ENCODE measurements at regions not wholly inside any gene's neighbourhood (a gene's known extent, or its start where the extent isn't known, plus 50 kb on each side); places are given as distances from the start of the nearest gene placed in this dataset.
"Not testable (repeated sequence)": the region's sequence is repeated elsewhere in the genome, so short reads cannot be mapped to it uniquely, and the experiment has no call there.

GRCh38 chr12:46071769-46072624 lies 81.6 kb upstream of the SCAF11 start:
- no peaks in the 10 kb centered on the region for H3K9me3 ChIP-seq (ENCODE audit: low read depth, low read length)
- H3K27ac ChIP-seq: 0 out of 2 replicates have a peak overlapping the region, but pooled peaks have one; percentile 3
- DNase-seq (ENCODE audit: low read depth, low spot score): peak; percentile 66
- TF ChIP-seq EZH2 (IDR thresholded peaks at IDR 0.05) (no peak), POLR2AphosphoS5 (IDR thresholded peaks at IDR 0.05; ENCODE audit: borderline replicate concordance, low read depth, low read length) (no peak), FOXP2 (optimal IDR thresholded peaks at IDR 0.05; ENCODE audit: control extremely low read depth, extremely low read length, insufficient read depth) (no peak)
- H3K36me3 ChIP-seq (ENCODE audit: insufficient read depth, low read length): no peaks in the 10 kb centered on the region
- H3K9ac ChIP-seq (ENCODE audit: insufficient read length): no peak overlapping the region
- no peak overlapping the region for H3K4me3 ChIP-seq

- no peak overlapping the region for H3K27ac ChIP-seq
- no peaks in the 10 kb centered on the region for H3K36me3 ChIP-seq (ENCODE audit: insufficient read depth, low read length)
- H3K9ac ChIP-seq (ENCODE audit: insufficient read length): no peak overlapping the region
- DNase-seq (ENCODE audit: low read depth, low spot score): no peak
- no peaks in the 10 kb centered on the region for H3K9me3 ChIP-seq (ENCODE audit: low read depth, low read length)
- no peak for TF ChIP-seq EZH2 (IDR thresholded peaks at IDR 0.05)
- no peak for TF ChIP-seq FOXP2 (optimal IDR thresholded peaks at IDR 0.05; ENCODE audit: control extremely low read depth, extremely low read length, insufficient read depth)
- TF ChIP-seq POLR2AphosphoS5 (IDR thresholded peaks at IDR 0.05; ENCODE audit: borderline replicate concordance, low read depth, low read length): no peak
- H3K4me3 ChIP-seq: no peak overlapping the region
Observed at GRCh38 chr12:46071335-46071734, 81.0 kb upstream of the SCAF11 start.

GRCh38 chr12:46067094-46067493 lies 76.7 kb upstream of the SCAF11 start:
- TF ChIP-seq EZH2 (IDR thresholded peaks at IDR 0.05): no peak
- TF ChIP-seq FOXP2 (optimal IDR thresholded peaks at IDR 0.05; ENCODE audit: control extremely low read depth, extremely low read length, insufficient read depth): no peak
- TF ChIP-seq POLR2AphosphoS5 (IDR thresholded peaks at IDR 0.05; ENCODE audit: borderline replicate concordance, low read depth, low read length): no peak
- Histone ChIP-seq H3K9me3 (ENCODE audit: low read depth, low read length) (no peaks in the 10 kb centered on the region), H3K4me3 (no peak overlapping the region), H3K9ac (ENCODE audit: insufficient read length) (no peak overlapping the region), H3K27ac (no peak overlapping the region), H3K36me3 (ENCODE audit: insufficient read depth, low read length) (no peaks in the 10 kb centered on the region)
- DNase-seq (ENCODE audit: low read depth, low spot score): no peak

- DNase-seq (ENCODE audit: low read depth, low spot score): no peak
- no peaks in the 10 kb centered on the region for H3K36me3 ChIP-seq (ENCODE audit: insufficient read depth, low read length)
- no peak overlapping the region for H3K9ac ChIP-seq (ENCODE audit: insufficient read length)
- no peaks in the 10 kb centered on the region for H3K9me3 ChIP-seq (ENCODE audit: low read depth, low read length)
- H3K4me3 ChIP-seq: no peak overlapping the region
- TF ChIP-seq EZH2 (IDR thresholded peaks at IDR 0.05): no peak
- no peak for TF ChIP-seq POLR2AphosphoS5 (IDR thresholded peaks at IDR 0.05; ENCODE audit: borderline replicate concordance, low read depth, low read length)
- TF ChIP-seq FOXP2 (optimal IDR thresholded peaks at IDR 0.05; ENCODE audit: control extremely low read depth, extremely low read length, insufficient read depth): no peak
- H3K27ac ChIP-seq: no peak overlapping the region
Observed at GRCh38 chr12:46065412-46066166, 75.2 kb upstream of the SCAF11 start.

- H3K27ac ChIP-seq: no peak overlapping the region
Observed at GRCh38 chr12:46064548-46064947, 74.2 kb upstream of the SCAF11 start.

GRCh38 chr12:46058697-46059096 lies 68.3 kb upstream of the SCAF11 start:
- not testable (repeated sequence) for H3K36me3 ChIP-seq (ENCODE audit: insufficient read depth, low read length); H3K27ac ChIP-seq; H3K9me3 ChIP-seq (ENCODE audit: low read depth, low read length); H3K9ac ChIP-seq (ENCODE audit: insufficient read length); DNase-seq (ENCODE audit: low read depth, low spot score); H3K4me3 ChIP-seq

More at GRCh38 chr12:46064548-46064947, 74.2 kb upstream of the SCAF11 start:
- H3K9ac ChIP-seq (ENCODE audit: insufficient read length): no peak overlapping the region
- no peaks in the 10 kb centered on the region for H3K36me3 ChIP-seq (ENCODE audit: insufficient read depth, low read length)
- H3K4me3 ChIP-seq: no peak overlapping the region
- 0 out of 2 replicates have a peak, but pooled peaks cover 2% of the 10 kb centered on the region for H3K9me3 ChIP-seq (ENCODE audit: low read depth, low read length)
- DNase-seq (ENCODE audit: low read depth, low spot score): no peak
- TF ChIP-seq EZH2 (IDR thresholded peaks at IDR 0.05) (no peak), POLR2AphosphoS5 (IDR thresholded peaks at IDR 0.05; ENCODE audit: borderline replicate concordance, low read depth, low read length) (no peak), FOXP2 (optimal IDR thresholded peaks at IDR 0.05; ENCODE audit: control extremely low read depth, extremely low read length, insufficient read depth) (no peak)

- DNase-seq (ENCODE audit: low read depth, low spot score): no peak
- Histone ChIP-seq H3K27ac (no peak overlapping the region), H3K9ac (ENCODE audit: insufficient read length) (no peak overlapping the region), H3K4me3 (no peak overlapping the region), H3K36me3 (ENCODE audit: insufficient read depth, low read length) (no peaks in the 10 kb centered on the region), H3K9me3 (ENCODE audit: low read depth, low read length) (0 out of 2 replicates have a peak, but pooled peaks cover 3% of the 10 kb centered on the region)
- TF ChIP-seq FOXP2 (optimal IDR thresholded peaks at IDR 0.05; ENCODE audit: control extremely low read depth, extremely low read length, insufficient read depth): no peak
Observed at GRCh38 chr12:46050805-46051204, 60.4 kb upstream of the SCAF11 start.

- no peak for TF ChIP-seq FOXP2 (optimal IDR thresholded peaks at IDR 0.05; ENCODE audit: control extremely low read depth, extremely low read length, insufficient read depth)
- no peak for TF ChIP-seq POLR2AphosphoS5 (IDR thresholded peaks at IDR 0.05; ENCODE audit: borderline replicate concordance, low read depth, low read length)
- no peak for TF ChIP-seq EZH2 (IDR thresholded peaks at IDR 0.05)
- no peak overlapping the region for H3K9ac ChIP-seq (ENCODE audit: insufficient read length)
- no peak overlapping the region for H3K27ac ChIP-seq
- H3K4me3 ChIP-seq: no peak overlapping the region
- no peaks in the 10 kb centered on the region for H3K36me3 ChIP-seq (ENCODE audit: insufficient read depth, low read length)
- H3K9me3 ChIP-seq (ENCODE audit: low read depth, low read length): 0 out of 2 replicates have a peak, but pooled peaks cover 3% of the 10 kb centered on the region
- no peak for DNase-seq (ENCODE audit: low read depth, low spot score)
Observed at GRCh38 chr12:46049665-46050064, 59.3 kb upstream of the SCAF11 start.

All from SK-N-MC (cell line).